Left renal pelvis (tissue), 4 donors: ENCODE measurements at regions not wholly inside any gene's neighbourhood (a gene's known extent, or its start where the extent isn't known, plus 50 kb on each side); places are given as distances from the start of the nearest gene placed in this dataset.

Experiments
- DNase-seq, 4 donors: peaks; one replicate each; pipeline ENCODE4 v3.0.0-alpha.2; 2013; ENCODE audit warnings: low read depth in 4 of 4, low spot score in 3 of 4

DNA sequence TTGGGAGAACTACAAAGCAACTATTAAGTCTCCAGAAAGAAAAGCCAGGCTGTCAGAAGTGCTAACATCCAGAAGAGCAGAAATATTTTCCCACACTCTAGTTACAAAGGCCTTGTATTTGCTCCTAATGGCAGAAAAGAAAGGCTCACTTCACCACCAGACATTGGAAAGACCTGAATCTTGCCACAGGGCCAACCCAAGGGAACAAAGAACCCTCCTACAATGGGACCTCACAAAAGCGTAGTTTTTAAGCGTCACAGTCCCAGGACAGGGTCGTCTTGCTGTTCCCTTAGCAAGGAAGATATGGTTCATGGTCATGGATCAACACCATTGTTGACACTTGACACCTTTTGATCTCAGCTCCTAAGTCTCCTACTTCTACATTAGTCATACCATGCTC, 119.1 kb downstream of the RPS29 start:
- DNase-seq, result no peak

- no peak for DNase-seq
Observed at GRCh38 chr14:49464885-49465284, 121.3 kb downstream of the RPS29 start.

- DNase-seq, result no peak
Observed at GRCh38 chr14:49463146-49463545, 123.0 kb downstream of the RPS29 start.

- peak; percentile 25 to 60 (median 39) for DNase-seq
Observed at GRCh38 chr14:49461529-49462401, 124.4 kb downstream of the RPS29 start.

- no peak for DNase-seq
Observed at GRCh38 chr14:49460662-49461061, 125.5 kb downstream of the RPS29 start.

DNA sequence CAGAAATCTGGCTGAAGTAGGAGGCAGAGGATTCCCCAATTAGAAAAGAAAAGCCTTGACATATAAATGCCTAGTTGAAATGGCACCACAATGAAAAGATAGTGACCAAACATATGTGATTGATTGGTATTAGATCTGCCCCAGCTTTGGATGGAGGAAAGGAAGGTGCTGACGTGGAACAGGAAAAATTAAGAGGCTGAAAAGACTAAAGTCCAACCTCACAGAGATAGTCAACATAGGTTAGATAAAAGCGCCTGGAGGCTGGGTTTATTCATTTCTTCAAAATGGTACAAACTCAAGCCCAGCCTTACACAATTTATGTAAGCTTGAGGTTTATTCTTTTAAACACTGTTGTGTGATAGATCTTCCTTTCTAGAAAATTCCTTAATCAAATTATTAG, 129.6 kb downstream of the RPS29 start:
- no peak for DNase-seq

DNA sequence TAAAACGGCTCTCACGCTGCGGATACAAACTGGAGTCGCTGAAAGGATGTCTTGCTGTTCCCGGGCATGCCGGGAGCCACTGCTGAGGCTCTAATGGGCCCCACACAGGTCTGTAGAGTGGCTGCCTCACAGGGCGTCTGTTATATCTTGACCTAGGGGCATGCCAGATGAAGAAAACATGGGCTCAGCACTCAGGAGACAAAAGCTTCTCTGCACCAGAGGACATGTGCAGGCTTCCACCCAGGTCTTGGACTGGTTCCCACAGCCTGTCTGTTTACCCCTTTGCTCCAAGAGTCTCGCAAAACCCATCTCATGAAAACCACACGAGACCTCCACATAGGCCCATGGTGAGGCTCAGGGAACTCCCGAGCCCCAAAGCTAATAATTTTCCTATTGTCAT, 134.2 kb downstream of the RPS29 start:
- no peak for DNase-seq

GRCh38 chr14:49449749-49450148, 136.4 kb downstream of the RPS29 start:
- no peak for DNase-seq

DNA sequence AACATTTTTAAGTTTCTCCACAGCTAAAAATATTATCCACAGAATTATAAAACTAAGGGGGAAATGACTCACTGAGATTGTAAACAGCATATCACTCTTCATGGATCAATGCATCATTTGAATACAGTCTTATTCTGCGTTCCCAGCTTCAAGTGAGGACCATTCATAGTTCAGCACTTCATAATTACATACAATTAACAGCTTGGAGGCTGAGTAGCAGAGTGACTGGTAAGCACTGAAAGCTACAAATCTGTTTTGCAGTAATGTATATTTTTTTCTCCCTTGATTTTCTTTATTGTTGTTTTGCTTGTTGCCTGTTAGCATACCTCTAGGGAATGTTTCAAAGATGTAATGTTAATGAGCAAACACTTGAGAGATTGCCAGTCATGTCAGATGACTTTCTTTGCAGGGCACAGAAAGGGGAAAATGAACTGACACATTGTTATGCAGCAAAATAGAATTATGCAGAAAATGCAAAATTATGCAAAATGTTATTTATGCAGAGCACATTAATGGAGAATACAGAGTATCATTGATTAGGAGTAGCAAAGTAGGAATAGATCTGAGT, 138.6 kb downstream of the RPS29 start:
- no peak for DNase-seq

- DNase-seq, result no peak
Observed at GRCh38 chr14:49446801-49447200, 139.4 kb downstream of the RPS29 start.

GRCh38 chr14:49438256-49438770, 147.9 kb downstream of the RPS29 start:
- DNase-seq, result no peak

GRCh38 chr14:49428076-49428475, 158.1 kb downstream of the RPS29 start:
- no peak for DNase-seq

DNA sequence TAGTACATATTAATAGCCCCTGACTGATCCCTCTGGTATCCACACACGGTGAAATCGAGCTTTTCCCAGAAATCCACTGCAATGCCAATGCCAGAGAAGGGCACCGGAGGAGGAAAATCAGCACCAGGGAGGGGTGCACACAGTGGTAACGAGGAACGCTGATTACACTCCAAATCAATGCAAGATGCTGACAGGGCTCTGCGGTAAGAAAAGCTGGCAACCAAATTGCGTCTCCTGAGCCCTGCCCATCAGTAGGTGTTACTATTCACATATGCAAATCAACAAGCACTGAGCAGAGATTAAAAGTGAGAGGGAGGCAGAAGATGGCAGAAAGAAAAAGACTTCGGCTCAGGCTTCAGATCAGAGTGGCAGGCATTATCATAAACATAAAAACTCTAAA, 159.1 kb downstream of the RPS29 start:
- DNase-seq, result no peak

- no peak for DNase-seq
Observed at GRCh38 chr14:49425921-49426320, 160.3 kb downstream of the RPS29 start.

DNA sequence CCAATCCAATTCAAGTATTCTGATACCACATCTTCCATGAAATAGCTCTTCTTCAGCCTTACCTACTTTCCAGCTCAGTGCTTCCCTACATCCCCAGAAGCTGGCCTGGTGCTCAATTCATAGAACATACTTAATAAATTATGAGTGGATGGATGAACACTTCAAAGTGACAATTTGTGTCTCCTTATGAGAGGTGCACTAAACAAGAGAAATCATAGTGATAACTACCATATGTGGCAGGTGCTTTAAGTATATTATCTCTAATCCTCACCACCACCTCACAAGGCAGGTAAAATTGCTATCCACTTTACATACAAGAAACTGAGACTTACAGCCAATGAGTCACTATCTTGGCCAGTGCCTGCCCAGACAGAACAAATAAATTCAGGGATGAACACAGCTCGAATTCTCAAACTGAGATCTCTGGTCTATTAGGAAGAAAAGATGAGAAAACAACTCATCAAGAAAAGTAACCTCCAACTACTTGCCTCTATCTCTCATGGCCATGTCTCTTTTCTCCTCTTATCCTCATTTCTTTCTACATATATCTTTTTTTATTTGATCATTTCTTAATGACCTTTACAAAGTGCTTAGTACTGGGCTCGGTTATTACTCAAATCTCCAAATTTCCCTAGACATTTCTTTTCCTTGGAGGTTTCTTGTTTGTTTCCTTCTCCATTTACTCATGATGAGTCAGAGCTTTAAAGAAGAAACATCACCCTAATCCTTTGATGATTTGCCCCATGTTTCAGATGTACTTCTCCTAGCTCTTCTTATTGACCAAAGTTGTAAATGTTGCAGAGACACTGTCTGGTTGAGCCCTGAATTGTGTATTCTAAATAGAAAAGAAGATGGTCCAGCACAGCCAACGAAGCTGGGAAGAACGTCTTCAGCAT, 161.5 kb downstream of the RPS29 start:
- no peak for DNase-seq

GRCh38 chr14:49420201-49420600, 166.0 kb downstream of the RPS29 start:
- DNase-seq, result no peak

DNA sequence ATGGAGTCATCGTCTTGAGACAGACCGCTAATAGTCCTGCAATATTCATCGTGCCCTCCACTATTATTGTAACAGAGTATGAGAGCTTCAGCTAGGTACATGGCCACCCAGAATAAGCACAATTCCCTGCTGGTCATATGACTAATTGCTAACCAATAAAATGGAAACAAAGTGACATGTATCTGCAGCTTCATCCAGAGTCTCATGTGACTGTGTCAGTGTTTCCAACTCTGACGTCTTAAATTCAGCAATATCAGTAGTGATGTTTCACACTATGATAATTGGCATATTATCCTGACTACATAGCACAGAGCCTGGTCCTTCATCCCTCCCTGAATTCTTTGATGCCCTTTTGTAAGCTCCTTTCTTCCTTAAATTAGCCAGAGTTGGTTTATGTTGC, 167.4 kb downstream of the RPS29 start:
- no peak for DNase-seq

- no peak for DNase-seq
Observed at GRCh38 chr14:49417790-49418189, 168.4 kb downstream of the RPS29 start.

DNA sequence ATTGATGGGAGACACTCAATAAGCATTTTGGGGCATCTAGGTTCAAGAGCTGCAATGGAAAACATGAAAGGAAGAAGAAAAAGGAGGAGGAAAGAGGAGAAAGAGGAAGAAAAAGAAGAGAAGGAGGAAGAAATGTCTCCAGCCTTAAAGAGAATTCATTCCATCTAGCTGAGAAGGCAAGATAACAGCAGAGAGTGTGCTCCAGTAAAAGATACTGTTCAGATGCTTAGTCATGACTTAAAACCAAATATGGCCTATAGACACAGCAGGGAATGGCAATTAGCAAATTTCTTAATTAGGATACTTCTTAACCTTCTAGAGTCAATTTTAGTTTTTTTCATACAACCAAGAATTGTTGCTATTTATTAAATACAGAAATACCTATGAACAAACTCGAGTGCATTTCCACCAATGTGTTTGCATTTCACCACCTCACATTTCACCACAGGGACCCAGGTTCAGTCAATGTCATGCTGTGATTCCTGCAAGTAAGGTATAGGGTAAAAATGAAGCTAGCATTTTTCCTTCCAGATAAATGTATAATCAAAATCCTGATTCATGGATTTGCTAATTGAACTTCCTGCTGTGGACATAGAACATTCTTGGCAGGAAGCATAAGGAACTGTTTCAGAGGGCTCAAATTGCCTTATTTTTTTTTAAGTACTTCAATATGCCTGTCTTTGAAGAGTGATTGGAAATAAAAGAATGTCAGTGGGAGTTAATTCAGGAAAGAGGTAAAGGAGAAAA, 177.8 kb downstream of the RPS29 start:
- DNase-seq, result no peak

- no peak for DNase-seq
Observed at GRCh38 chr14:49405291-49405690, 180.9 kb downstream of the RPS29 start.
